Activated CD8-positive, alpha-beta T cell treated with anti-CD3 and anti-CD28 coated beads for 36 hours (primary cell): ENCODE measurements at regions not wholly inside any gene's neighbourhood (a gene's known extent, or its start where the extent isn't known, plus 50 kb on each side); places are given as distances from the start of the nearest gene placed in this dataset.

Source experiments
- ATAC-seq: fragments of 200-7000 bp; cut with Tn5 transposase; one replicate; pipeline ENCODE4 v1.10.0; 2021; ENCODE audit warnings: mild to moderate bottlenecking, moderate library complexity
- CTCF ChIA-PET: fragments of 350-600 bp; sonication (Branson Sonifier 250); formaldehyde crosslinking; loops from one replicate; lab custom pipeline; 2021; ENCODE audit warnings: antibody characterized with exemption; lab: Charles Lee
- POLR2A ChIA-PET: fragments of 350-600 bp; sonication (Branson Sonifier 250); formaldehyde crosslinking; loops from one replicate; lab custom pipeline; 2021; ENCODE audit warnings: antibody characterized with exemption; lab: Charles Lee
- DNase-seq: peaks from one replicate; pipeline ENCODE4 v3.0.0-alpha.2; 2020
- H3K27ac Mint-ChIP-seq: one replicate; pipeline ENCODE4 v1.8.0; 2021; ENCODE audit warnings: mild to moderate bottlenecking, mixed read lengths
- H3K27me3 Mint-ChIP-seq: one replicate; pipeline ENCODE4 v1.8.0; 2021; ENCODE audit warnings: mixed read lengths
- H3K36me3 Mint-ChIP-seq: one replicate; pipeline ENCODE4 v1.8.0; 2021; ENCODE audit warnings: low read depth, mixed read lengths
- H3K4me1 Mint-ChIP-seq: one replicate; pipeline ENCODE4 v1.8.0; 2021; ENCODE audit warnings: low read depth, mixed read lengths
- H3K4me3 Mint-ChIP-seq: one replicate; pipeline ENCODE4 v1.8.0; 2021; ENCODE audit warnings: mild to moderate bottlenecking, moderate library complexity, mixed read lengths
- H3K9me3 Mint-ChIP-seq: one replicate; pipeline ENCODE4 v1.8.0; 2021; ENCODE audit warnings: mixed read lengths
- intact Hi-C: fragments of 100-400 bp; cut with micrococcal nuclease; formaldehyde crosslinking; loops from one replicate; pipeline ENCODE4 v1.10.0; 2022
- TF ChIP-seq, protein P1 (sequence below): fragments of 200-600 bp; IDR thresholded peaks from one replicate; pipeline ENCODE4 v1.8.0; 2022; ENCODE audit warnings: antibody characterized with exemption, mild to moderate bottlenecking

DNA sequence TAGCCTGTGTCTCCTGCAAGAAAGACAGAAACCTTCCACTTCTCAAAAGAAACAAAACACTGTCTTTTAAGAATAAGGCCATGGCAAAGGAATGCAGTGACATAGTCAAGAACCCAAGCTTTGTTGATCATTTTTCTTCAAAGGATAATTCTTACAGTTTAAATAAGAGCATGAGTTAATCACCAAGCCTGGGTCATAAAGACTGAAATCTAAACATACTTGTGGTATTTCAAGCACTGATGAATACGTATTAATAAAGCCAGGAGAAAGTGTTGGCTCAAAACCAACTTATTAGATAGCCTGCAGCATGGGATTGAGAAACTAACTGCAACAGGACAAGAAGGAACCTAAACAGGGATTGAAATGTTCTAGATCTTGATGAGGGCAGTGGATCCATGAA is 143.3 kb upstream of the MTNR1B start:
- CTCF ChIA-PET: no interaction called here
- POLR2A ChIA-PET: no interaction called here
- TF ChIP-seq, protein P1, sequence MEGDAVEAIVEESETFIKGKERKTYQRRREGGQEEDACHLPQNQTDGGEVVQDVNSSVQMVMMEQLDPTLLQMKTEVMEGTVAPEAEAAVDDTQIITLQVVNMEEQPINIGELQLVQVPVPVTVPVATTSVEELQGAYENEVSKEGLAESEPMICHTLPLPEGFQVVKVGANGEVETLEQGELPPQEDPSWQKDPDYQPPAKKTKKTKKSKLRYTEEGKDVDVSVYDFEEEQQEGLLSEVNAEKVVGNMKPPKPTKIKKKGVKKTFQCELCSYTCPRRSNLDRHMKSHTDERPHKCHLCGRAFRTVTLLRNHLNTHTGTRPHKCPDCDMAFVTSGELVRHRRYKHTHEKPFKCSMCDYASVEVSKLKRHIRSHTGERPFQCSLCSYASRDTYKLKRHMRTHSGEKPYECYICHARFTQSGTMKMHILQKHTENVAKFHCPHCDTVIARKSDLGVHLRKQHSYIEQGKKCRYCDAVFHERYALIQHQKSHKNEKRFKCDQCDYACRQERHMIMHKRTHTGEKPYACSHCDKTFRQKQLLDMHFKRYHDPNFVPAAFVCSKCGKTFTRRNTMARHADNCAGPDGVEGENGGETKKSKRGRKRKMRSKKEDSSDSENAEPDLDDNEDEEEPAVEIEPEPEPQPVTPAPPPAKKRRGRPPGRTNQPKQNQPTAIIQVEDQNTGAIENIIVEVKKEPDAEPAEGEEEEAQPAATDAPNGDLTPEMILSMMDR: no peak
- Mint-ChIP-seq H3K4me3 (no peak overlapping the region), H3K36me3 (no peaks in the 10 kb centered on the region), H3K27me3 (peaks cover 2% of the 10 kb centered on the region), H3K4me1 (no peaks in the 10 kb centered on the region), H3K27ac (no peak overlapping the region), H3K9me3 (no peaks in the 10 kb centered on the region)
- no peak for ATAC-seq
- DNase-seq: no peak
- intact Hi-C loops: no loop called here

DNA sequence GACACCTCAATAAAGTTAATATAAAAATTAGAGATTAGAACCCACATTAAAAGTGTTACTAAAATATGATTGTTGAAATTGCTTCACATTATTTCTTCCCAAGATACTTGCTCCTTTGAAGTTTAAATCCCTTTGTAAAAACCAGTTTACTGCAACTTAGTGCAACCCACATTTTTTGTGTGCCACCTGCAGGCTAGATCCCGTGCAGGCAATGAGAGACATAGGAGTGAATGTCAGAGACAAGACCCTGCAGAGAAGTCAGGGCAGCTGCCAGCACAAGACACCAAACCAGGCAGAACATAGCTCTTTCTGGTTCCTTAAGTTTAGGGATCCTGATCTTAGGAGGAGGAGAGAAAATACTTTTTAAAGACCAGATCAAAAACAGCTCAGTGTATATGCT is 142.8 kb upstream of the MTNR1B start:
- Mint-ChIP-seq H3K27me3 (peaks cover 2% of the 10 kb centered on the region), H3K36me3 (no peaks in the 10 kb centered on the region), H3K27ac (no peak overlapping the region), H3K4me1 (no peaks in the 10 kb centered on the region), H3K4me3 (no peak overlapping the region), H3K9me3 (no peaks in the 10 kb centered on the region)
- intact Hi-C loops: no loop called here
- no peak for DNase-seq
- ATAC-seq: no peak
- CTCF ChIA-PET: no interaction called here
- POLR2A ChIA-PET: no interaction called here
- TF ChIP-seq, protein P1: no peak

DNA sequence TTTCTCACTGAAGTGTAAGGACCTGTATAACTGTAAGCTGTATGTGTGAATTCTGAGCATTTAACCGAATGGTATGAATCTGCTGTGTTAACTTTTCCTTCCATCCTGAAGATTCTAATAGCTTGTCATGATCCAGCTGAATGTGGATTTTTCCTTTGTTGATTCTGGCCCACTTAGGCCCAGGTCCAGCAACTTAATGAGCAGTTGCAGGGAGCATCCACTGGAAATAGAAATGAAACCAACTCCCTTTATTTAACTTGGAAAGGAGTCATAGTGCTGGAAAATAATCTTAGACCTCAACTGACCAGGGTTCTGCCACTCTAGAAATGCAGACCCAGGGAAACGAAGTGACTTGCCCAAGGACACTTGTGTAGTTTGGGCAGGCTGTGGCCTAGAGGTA is 142.3 kb upstream of the MTNR1B start:
- Mint-ChIP-seq H3K27ac (no peak overlapping the region), H3K27me3 (peaks cover 2% of the 10 kb centered on the region), H3K4me1 (no peaks in the 10 kb centered on the region), H3K9me3 (no peaks in the 10 kb centered on the region), H3K36me3 (no peaks in the 10 kb centered on the region), H3K4me3 (no peak overlapping the region)
- ChIA-PET POLR2A (no interaction called here), CTCF (no interaction called here)
- intact Hi-C loops: no loop called here
- no peak for DNase-seq
- TF ChIP-seq, protein P1: no peak
- ATAC-seq: no peak

DNA sequence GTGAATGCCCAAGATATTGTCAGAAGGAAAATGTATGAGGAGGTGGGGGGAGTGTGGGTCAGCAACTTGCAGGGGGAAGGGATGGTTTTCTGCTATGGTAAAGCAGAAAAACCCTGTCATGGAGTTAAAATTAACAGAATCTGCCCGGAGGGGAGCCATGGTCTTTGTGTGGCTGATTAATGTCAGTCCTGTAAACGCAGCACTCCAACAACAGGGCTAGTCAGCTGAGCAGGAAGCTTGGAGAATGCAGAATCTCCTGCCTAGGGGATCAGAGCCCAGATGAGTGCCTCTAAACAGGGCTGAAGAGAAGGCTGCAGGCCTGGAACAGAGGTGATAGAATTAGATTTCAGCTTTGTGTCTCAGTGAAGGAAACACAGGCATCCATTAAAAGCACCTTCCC is 140.9 kb upstream of the MTNR1B start:
- POLR2A ChIA-PET: no interaction called here
- Mint-ChIP-seq H3K36me3 (no peaks in the 10 kb centered on the region), H3K27ac (no peak overlapping the region), H3K4me1 (no peaks in the 10 kb centered on the region), H3K4me3 (no peak overlapping the region), H3K27me3 (no peaks in the 10 kb centered on the region), H3K9me3 (no peaks in the 10 kb centered on the region)
- ATAC-seq: no peak
- CTCF ChIA-PET: no interaction called here
- intact Hi-C loops: no loop called here
- TF ChIP-seq, protein P1: no peak
- no peak for DNase-seq

DNA sequence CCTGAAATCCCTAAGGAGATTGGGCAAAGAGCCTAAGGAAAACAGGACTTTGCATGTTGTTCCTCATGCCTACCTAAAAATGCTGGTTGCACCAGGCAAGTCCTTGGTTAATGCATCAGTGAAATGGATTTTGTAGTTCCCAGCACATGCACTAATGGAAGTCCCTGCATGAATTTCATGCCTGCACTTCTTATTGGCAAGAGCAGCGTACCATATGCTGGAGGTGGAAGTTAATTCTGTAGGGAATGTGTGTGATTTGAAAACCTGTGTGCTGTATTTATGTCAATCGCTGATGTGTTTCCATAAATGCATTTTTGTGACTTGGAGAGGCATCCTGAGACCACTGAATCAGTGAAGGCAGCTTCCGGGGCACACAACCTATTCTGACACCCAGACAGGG is 140.3 kb upstream of the MTNR1B start:
- intact Hi-C loops: no loop called here
- DNase-seq (no peak), ATAC-seq (no peak)
- H3K4me1 Mint-ChIP-seq: no peaks in the 10 kb centered on the region
- no peaks in the 10 kb centered on the region for H3K9me3 Mint-ChIP-seq
- H3K36me3 Mint-ChIP-seq: no peaks in the 10 kb centered on the region
- H3K27ac Mint-ChIP-seq: no peak overlapping the region
- TF ChIP-seq, protein P1: no peak
- ChIA-PET POLR2A (no interaction called here), CTCF (no interaction called here)
- H3K27me3 Mint-ChIP-seq: no peaks in the 10 kb centered on the region
- H3K4me3 Mint-ChIP-seq: no peak overlapping the region
